Spleen (tissue), 7 donors: ENCODE measurements at regions not wholly inside any gene's neighbourhood (a gene's known extent, or its start where the extent isn't known, plus 50 kb on each side); places are given as distances from the start of the nearest gene placed in this dataset.

Source experiments
- CTCF ChIP-seq, 11 experiments: fragments of 200-600 bp in 7 of 11; fragments of 450-650 bp in 4 of 11; sonication (generic) in 4 of 11; IDR thresholded peaks in 8 of 11; conservative IDR thresholded peaks in 3 of 11; 1 replicate in 7 of 11; 2 replicates in 4 of 11; pipeline versions ENCODE4 v1.4.0 to v1.8.0; 2016 to 2021; ENCODE audit warnings: antibody characterized with exemption in 11 of 11, inconsistent platforms in 4 of 11, mild to moderate bottlenecking in 1 of 11
- POLR2A ChIP-seq, 3 donors: fragments of 450-650 bp; IDR thresholded peaks; one replicate each; pipeline ENCODE4 v1.5.1; 2017; ENCODE audit warnings: antibody characterized with exemption in 3 of 3, mild to moderate bottlenecking in 1 of 3
- POLR2AphosphoS5 ChIP-seq, 3 donors: sonication (generic); formaldehyde crosslinking; IDR thresholded peaks; one replicate each; pipeline ENCODE4 v1.5.1; 2017; ENCODE audit warnings: antibody characterized with exemption in 3 of 3
- donor health status: DM: no; HTN: no; CAD: no; lungs with moderate emphysema.
- donor health status: DM: no; HTN: no; CAD: no.
- donor health status: DM: no; HTN: no; CAD: no.

- no peak for TF ChIP-seq CTCF (IDR thresholded peaks at IDR 0.05 in 8 of 11, conservative IDR thresholded peaks at IDR 0.05 in 3 of 11)
- no peak for TF ChIP-seq POLR2AphosphoS5 (IDR thresholded peaks at IDR 0.05)
- no peak for TF ChIP-seq POLR2A (IDR thresholded peaks at IDR 0.05)
Observed at GRCh38 chr16:79697562-79698112, 97.1 kb upstream of the MAF start.
